Adrenal gland (tissue), 9 donors: ENCODE measurements at regions not wholly inside any gene's neighbourhood (a gene's known extent, or its start where the extent isn't known, plus 50 kb on each side); places are given as distances from the start of the nearest gene placed in this dataset.
A peak's percentile ranks its signal among the peaks of the same experiment; 100 is the strongest.
"Not testable (repeated sequence)": the region's sequence is repeated elsewhere in the genome, so short reads cannot be mapped to it uniquely, and the experiment has no call there.

Experiments
- DNase-seq, 7 donors: peaks; one replicate each; pipeline ENCODE4 v3.0.0-alpha.2; 2019 to 2020
- H3K27ac ChIP-seq, 5 donors: fragments of 200-600 bp; sonication (generic) in 4 of 5; 1 replicate in 3 of 5; 2 replicates in 2 of 5; pipeline versions ENCODE4 v1.5.1 to v1.8.0; 2016 to 2020; ENCODE audit warnings: mild to moderate bottlenecking in 1 of 5
- H3K27me3 ChIP-seq: fragments of 200-600 bp; 2 replicates; pipeline ENCODE4 v1.8.0; 2021
- H3K36me3 ChIP-seq, 2 donors: fragments of 200-600 bp; replicated peaks in 1 of 2; 1 replicate in 1 of 2; 2 replicates in 1 of 2; pipeline versions ENCODE4 v1.5.1 to v1.8.0; 2018 to 2022
- H3K4me1 ChIP-seq, 2 donors: fragments of 200-600 bp; replicated peaks in 1 of 2; 1 replicate in 1 of 2; 2 replicates in 1 of 2; pipeline versions ENCODE4 v1.5.1 to v1.8.0; 2018 to 2021
- H3K4me3 ChIP-seq, 4 donors: fragments of 200-600 bp; sonication (generic) in 3 of 4; one replicate each; pipeline ENCODE4 v1.5.1; 2016 to 2018
- H3K9me3 ChIP-seq, 3 donors: fragments of 200-600 bp; sonication (generic) in 1 of 3; replicated peaks in 1 of 3; 1 replicate in 2 of 3; 2 replicates in 1 of 3; pipeline versions ENCODE4 v1.5.1 to v1.8.0; 2016 to 2021
- CTCF ChIP-seq, 6 experiments: fragments of 450-650 bp in 4 of 6; fragments of 200-600 bp in 2 of 6; sonication (generic) in 1 of 6; IDR thresholded peaks; 1 replicate in 5 of 6; 2 replicates in 1 of 6; pipeline versions ENCODE4 v1.5.1 to v1.8.0; 2016 to 2021; ENCODE audit warnings: antibody characterized with exemption in 6 of 6, mild to moderate bottlenecking in 2 of 6, moderate library complexity in 1 of 6
- POLR2A ChIP-seq, 2 donors: fragments of 450-650 bp; IDR thresholded peaks; one replicate each; pipeline ENCODE4 v1.6.1; 2017; ENCODE audit warnings: antibody characterized with exemption in 2 of 2, mild to moderate bottlenecking in 2 of 2, moderate library complexity in 1 of 2
- WGBS, 4 donors: extraction: QIAGEN DNeasy Blood & Tissue Kit in 2 of 4; methylation state at CpG; one replicate each; pipeline versions ENCODE4 v1.1.5 to v1.1.7; 2013 to 2017; 5-methylcytosine and 5-hydroxymethylcytosine counted together
- intact Hi-C, 2 donors: fragments of 100-400 bp; cut with DNase I; formaldehyde crosslinking; loops; one replicate each; pipeline versions ENCODE4 v1.14.1 to v1.15.0; 2022 to 2023
- donor health status: healthy with polysubstance abuse.
- donor health status: Bipolar disorder and iron deficiency.
- donor health status: DM: yes; HTN: yes; CAD: no.
- donor health status: DM: no; HTN: no; CAD: no.
- donor health status: DM: no; HTN: no; CAD: no.

DNA sequence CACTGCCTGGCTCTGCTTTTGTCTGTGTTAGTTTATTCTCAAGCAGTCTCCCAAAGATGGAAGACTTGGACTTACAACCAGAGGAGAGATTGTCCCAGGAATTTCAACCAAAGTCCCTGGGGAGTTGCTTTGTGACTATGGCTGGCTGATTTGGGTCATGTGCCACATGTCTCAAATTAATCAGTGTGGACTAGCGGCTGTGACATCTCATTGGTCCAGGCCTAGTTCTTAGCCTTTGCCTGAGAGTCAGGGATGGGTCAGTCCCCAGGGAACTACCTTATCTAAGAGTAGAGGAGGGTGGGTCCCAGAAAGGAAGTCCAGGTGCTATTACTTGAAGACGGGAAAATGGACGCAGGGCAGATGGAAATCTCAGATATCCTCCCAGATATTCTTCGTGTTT, 217.1 kb downstream of the ACKR3 start:
- 81 to 92% (median 86%) methylated on average over 4 of the region's 4 CpGs for WGBS, 4 donors

DNA sequence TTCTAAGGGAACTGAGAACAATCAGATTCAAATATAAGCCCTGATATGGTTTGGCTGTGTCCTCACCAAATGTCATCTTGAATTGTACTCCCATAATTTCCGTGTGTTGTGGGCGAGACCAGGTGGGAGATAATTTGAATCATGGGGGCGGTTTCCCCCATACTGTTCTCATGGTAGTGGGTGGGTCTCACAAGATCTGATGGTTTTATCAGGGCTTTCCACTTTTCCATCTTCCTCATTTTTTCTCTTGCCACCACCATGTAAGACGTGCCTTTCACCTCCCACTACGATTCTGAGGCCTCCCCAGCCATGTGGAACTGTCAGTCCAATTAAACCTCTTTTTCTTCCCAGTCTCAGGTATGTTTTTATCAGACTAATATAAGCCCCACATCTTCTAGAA, 217.8 kb downstream of the ACKR3 start:
- WGBS, 4 donors, result 72 to 86% (median 82%) methylated on average over 5 of the region's 5 CpGs
- intact Hi-C loops, result not testable (repeated sequence)

More for the DNA sequence above, 217.1 kb downstream of the ACKR3 start:
- Histone ChIP-seq H3K4me1 (no peaks in the 10 kb centered on the region), H3K27ac (no peak overlapping the region), H3K36me3 (no peaks in the 10 kb centered on the region), H3K4me3 (no peak overlapping the region), H3K27me3 (no peaks in the 10 kb centered on the region), H3K9me3 (no peaks in the 10 kb centered on the region)
- intact Hi-C loops, result no loop called here
- peak in 1 of 7 donors; percentile 24 for DNase-seq
- TF ChIP-seq CTCF (IDR thresholded peaks at IDR 0.05) (no peak), POLR2A (IDR thresholded peaks at IDR 0.05) (no peak)

GRCh38 chr2:236787885-236788284, 218.3 kb downstream of the ACKR3 start:
- Histone ChIP-seq H3K27ac (peak overlapping the region in 1 of 5 donors; percentile 34), H3K36me3 (no peaks in the 10 kb centered on the region), H3K4me1 (no peaks in the 10 kb centered on the region), H3K4me3 (no peak overlapping the region), H3K9me3 (no peaks in the 10 kb centered on the region), H3K27me3 (no peaks in the 10 kb centered on the region)
- 66 to 76% (median 71%) methylated on average over 7 of the region's 7 CpGs for WGBS, 4 donors
- DNase-seq, result peak in 3 of 7 donors; percentile 29 to 53 (median 49)
- intact Hi-C loops, result no loop called here
- TF ChIP-seq CTCF (IDR thresholded peaks at IDR 0.05) (no peak), POLR2A (IDR thresholded peaks at IDR 0.05) (no peak)

More for the DNA sequence above, 217.8 kb downstream of the ACKR3 start:
- not testable (repeated sequence) for H3K4me3 ChIP-seq, H3K36me3 ChIP-seq, H3K27ac ChIP-seq, H3K27me3 ChIP-seq, H3K4me1 ChIP-seq, H3K9me3 ChIP-seq, DNase-seq

DNA sequence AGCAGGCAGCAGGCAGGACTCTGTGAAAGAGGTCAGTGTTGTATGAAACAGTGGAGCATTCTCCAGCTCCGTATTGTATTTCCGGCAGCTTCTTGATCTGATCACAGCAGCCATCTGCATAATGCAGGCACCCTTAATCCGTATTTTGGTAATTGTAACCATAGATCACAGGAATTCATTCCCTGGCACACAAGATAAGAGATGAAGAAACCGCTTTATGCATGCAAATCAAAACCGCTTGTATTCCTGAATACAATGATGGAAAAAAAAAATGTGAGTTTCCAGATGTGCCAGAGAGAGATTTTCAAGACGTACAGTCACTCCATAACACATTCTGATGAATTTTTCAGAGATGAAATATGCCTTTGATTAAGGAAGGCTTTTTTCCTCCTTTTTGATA, 221.3 kb downstream of the ACKR3 start:
- DNase-seq, result peak in 1 of 7 donors; percentile 17
- Histone ChIP-seq H3K9me3 (no peaks in the 10 kb centered on the region), H3K4me3 (no peak overlapping the region), H3K27me3 (no peaks in the 10 kb centered on the region), H3K4me1 (no peaks in the 10 kb centered on the region), H3K27ac (no peak overlapping the region), H3K36me3 (no peaks in the 10 kb centered on the region)
- intact Hi-C loops, result no loop called here
- WGBS, 4 donors, result 71 to 74% (median 73%) methylated on average over 6 of the region's 6 CpGs
- no peak for TF ChIP-seq CTCF (IDR thresholded peaks at IDR 0.05)
- TF ChIP-seq POLR2A (IDR thresholded peaks at IDR 0.05), result no peak
